Nephron (organoid): ENCODE measurements at regions not wholly inside any gene's neighbourhood (a gene's known extent, or its start where the extent isn't known, plus 50 kb on each side); places are given as distances from the start of the nearest gene placed in this dataset.

ENCODE experiments used
- H3K27ac Mint-ChIP-seq, 3 experiments: 2 replicates each; pipeline ENCODE4 v1.8.0; 2020; ENCODE audit warnings: mixed read lengths in 3 of 3, mild to moderate bottlenecking in 2 of 3, moderate library complexity in 1 of 3
- H3K27me3 Mint-ChIP-seq: 2 replicates; pipeline ENCODE4 v1.8.0; 2021; ENCODE audit warnings: low read depth, mild to moderate bottlenecking, moderate library complexity, mixed read lengths
- H3K36me3 Mint-ChIP-seq: 2 replicates; pipeline ENCODE4 v1.8.0; 2020; ENCODE audit warnings: low read depth, mixed read lengths
- H3K4me1 Mint-ChIP-seq: 2 replicates; pipeline ENCODE4 v1.8.0; 2020; ENCODE audit warnings: mixed read lengths
- H3K4me3 Mint-ChIP-seq, 3 experiments: 2 replicates each; pipeline ENCODE4 v1.8.0; 2020; ENCODE audit warnings: mild to moderate bottlenecking in 3 of 3, mixed read lengths in 3 of 3, moderate library complexity in 2 of 3
- H3K9me3 Mint-ChIP-seq: 2 replicates; pipeline ENCODE4 v1.8.0; 2020; ENCODE audit warnings: mixed read lengths
- CTCF ChIP-seq, 3 experiments: fragments of 200-600 bp; sonication (generic); IDR thresholded peaks; one replicate each; pipeline ENCODE4 v1.5.0; 2021; ENCODE audit warnings: antibody characterized with exemption in 3 of 3; ENCODE audit not compliant: unreplicated experiment in 3 of 3

GRCh38 chr12:126343321-126343720 lies 1278.1 kb downstream of the AACS start:
- no peak for TF ChIP-seq CTCF (IDR thresholded peaks at IDR 0.05; ENCODE audit: unreplicated experiment in 3 of 3)
- H3K27me3 Mint-ChIP-seq = no peaks in the 10 kb centered on the region
- H3K36me3 Mint-ChIP-seq = no peaks in the 10 kb centered on the region
- H3K27ac Mint-ChIP-seq = no peak overlapping the region
- peaks cover 1% of the 10 kb centered on the region for H3K4me1 Mint-ChIP-seq
- H3K9me3 Mint-ChIP-seq = peaks cover 4% of the 10 kb centered on the region
- no peak overlapping the region for H3K4me3 Mint-ChIP-seq

- no peak for TF ChIP-seq CTCF (IDR thresholded peaks at IDR 0.05; ENCODE audit: unreplicated experiment in 3 of 3)
- Mint-ChIP-seq H3K27me3 (no peaks in the 10 kb centered on the region), H3K36me3 (no peaks in the 10 kb centered on the region), H3K4me3 (no peak overlapping the region), H3K27ac (no peak overlapping the region), H3K4me1 (no peaks in the 10 kb centered on the region), H3K9me3 (no peaks in the 10 kb centered on the region)
Measured at GRCh38 chr12:126346087-126346486, 1280.9 kb downstream of the AACS start.

GRCh38 chr12:126347421-126347820 lies 1282.2 kb downstream of the AACS start:
- Mint-ChIP-seq H3K27ac (no peak overlapping the region), H3K4me1 (no peaks in the 10 kb centered on the region), H3K4me3 (no peak overlapping the region), H3K36me3 (no peaks in the 10 kb centered on the region), H3K27me3 (no peaks in the 10 kb centered on the region), H3K9me3 (no peaks in the 10 kb centered on the region)
- no peak for TF ChIP-seq CTCF (IDR thresholded peaks at IDR 0.05; ENCODE audit: unreplicated experiment in 3 of 3)

GRCh38 chr12:126349383-126349782 lies 1284.1 kb downstream of the AACS start:
- Mint-ChIP-seq H3K4me3 (no peak overlapping the region), H3K9me3 (peaks cover 7% of the 10 kb centered on the region), H3K36me3 (no peaks in the 10 kb centered on the region), H3K27me3 (peaks cover 4% of the 10 kb centered on the region), H3K4me1 (no peaks in the 10 kb centered on the region), H3K27ac (no peak overlapping the region)
- no peak for TF ChIP-seq CTCF (IDR thresholded peaks at IDR 0.05; ENCODE audit: unreplicated experiment in 3 of 3)

- H3K36me3 Mint-ChIP-seq = no peaks in the 10 kb centered on the region
- no peaks in the 10 kb centered on the region for H3K4me1 Mint-ChIP-seq
- TF ChIP-seq CTCF (IDR thresholded peaks at IDR 0.05; ENCODE audit: unreplicated experiment in 3 of 3) = no peak
- no peak overlapping the region for H3K4me3 Mint-ChIP-seq
- peaks cover 9% of the 10 kb centered on the region for H3K27me3 Mint-ChIP-seq
- no peak overlapping the region for H3K27ac Mint-ChIP-seq
- peaks cover 11% of the 10 kb centered on the region for H3K9me3 Mint-ChIP-seq
Measured at GRCh38 chr12:126353604-126354003, 1288.4 kb downstream of the AACS start.

- no peak for TF ChIP-seq CTCF (IDR thresholded peaks at IDR 0.05; ENCODE audit: unreplicated experiment in 3 of 3)
- no peaks in the 10 kb centered on the region for H3K36me3 Mint-ChIP-seq
- H3K27me3 Mint-ChIP-seq = peaks cover 9% of the 10 kb centered on the region
- H3K9me3 Mint-ChIP-seq = peaks cover 11% of the 10 kb centered on the region
- H3K4me3 Mint-ChIP-seq = no peak overlapping the region
- H3K4me1 Mint-ChIP-seq = no peaks in the 10 kb centered on the region
- no peak overlapping the region for H3K27ac Mint-ChIP-seq
Measured at GRCh38 chr12:126354633-126355032, 1289.4 kb downstream of the AACS start.
